ENCODE measurements at regions not wholly inside any gene's neighbourhood (a gene's known extent, or its start where the extent isn't known, plus 50 kb on each side); places are given as distances from the start of the nearest gene placed in this dataset.

DNA sequence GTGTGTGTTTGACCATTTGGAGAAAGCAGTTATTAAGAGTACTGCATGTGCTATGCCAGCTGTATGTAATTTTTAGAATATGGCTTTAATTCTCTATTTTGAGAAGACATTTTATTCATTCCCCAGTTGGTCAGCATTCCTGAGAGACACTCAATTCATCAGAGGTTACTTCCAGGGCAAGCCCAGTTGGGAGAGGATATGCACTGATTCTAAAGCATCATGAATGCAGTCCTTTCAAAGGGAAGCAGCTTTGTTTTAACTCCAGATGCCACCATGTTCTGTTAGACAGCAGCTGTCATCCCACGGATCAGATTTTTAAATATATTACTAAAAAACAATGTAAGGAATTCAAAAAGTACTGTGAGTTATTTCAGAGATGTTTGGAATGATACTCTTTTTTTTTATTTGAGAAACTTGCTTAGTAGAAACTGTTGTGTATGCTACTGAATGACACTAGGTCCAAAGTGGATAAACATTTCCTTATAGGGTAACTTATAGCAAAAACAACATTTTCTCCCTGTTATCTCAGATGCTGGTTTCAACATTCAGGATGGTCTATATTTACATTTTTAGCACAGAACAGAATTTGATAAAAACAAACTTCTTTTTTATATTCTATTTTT lies 149.5 kb upstream of the B3GALT2 start:
- no peak for TF ChIP-seq CTCF (IDR thresholded peaks at IDR 0.05; ENCODE audit: insufficient read depth, low read length)
- TF ChIP-seq POLR2AphosphoS5 (IDR thresholded peaks at IDR 0.05; ENCODE audit: low read depth), result no peak
- TF ChIP-seq REST (IDR thresholded peaks at IDR 0.05; ENCODE audit: insufficient replicate concordance, low read depth), result no peak
- no peak for TF ChIP-seq GABPA (IDR thresholded peaks at IDR 0.05; ENCODE audit: low read depth)

Measured in HL-60 (cell line).